Stomach (tissue), 4 donors: ENCODE measurements at regions not wholly inside any gene's neighbourhood (a gene's known extent, or its start where the extent isn't known, plus 50 kb on each side); places are given as distances from the start of the nearest gene placed in this dataset.

Experiments used
- EP300 ChIP-seq: sonication (generic); formaldehyde crosslinking; IDR thresholded peaks from one replicate; pipeline ENCODE4 v1.6.1; 2017; ENCODE audit warnings: antibody characterized with exemption
- POLR2A ChIP-seq, 4 donors: fragments of 450-650 bp; IDR thresholded peaks; one replicate each; pipeline ENCODE4 v1.6.1; 2016; ENCODE audit warnings: antibody characterized with exemption in 4 of 4, control low read depth in 2 of 4, mild to moderate bottlenecking in 1 of 4, moderate library complexity in 1 of 4
- POLR2AphosphoS5 ChIP-seq, 3 donors: sonication (generic); formaldehyde crosslinking; IDR thresholded peaks; one replicate each; pipeline ENCODE4 v1.6.1; 2016; ENCODE audit warnings: antibody characterized with exemption in 3 of 3
- TF ChIP-seq, protein P1 (sequence below), 7 experiments: fragments of 450-650 bp in 4 of 7; fragments of 200-600 bp in 3 of 7; sonication (generic) in 3 of 7; IDR thresholded peaks; one replicate each; pipeline ENCODE4 v1.5.1; 2016 to 2019; ENCODE audit warnings: antibody characterized with exemption in 7 of 7, control low read depth in 2 of 7, mild to moderate bottlenecking in 1 of 7

DNA sequence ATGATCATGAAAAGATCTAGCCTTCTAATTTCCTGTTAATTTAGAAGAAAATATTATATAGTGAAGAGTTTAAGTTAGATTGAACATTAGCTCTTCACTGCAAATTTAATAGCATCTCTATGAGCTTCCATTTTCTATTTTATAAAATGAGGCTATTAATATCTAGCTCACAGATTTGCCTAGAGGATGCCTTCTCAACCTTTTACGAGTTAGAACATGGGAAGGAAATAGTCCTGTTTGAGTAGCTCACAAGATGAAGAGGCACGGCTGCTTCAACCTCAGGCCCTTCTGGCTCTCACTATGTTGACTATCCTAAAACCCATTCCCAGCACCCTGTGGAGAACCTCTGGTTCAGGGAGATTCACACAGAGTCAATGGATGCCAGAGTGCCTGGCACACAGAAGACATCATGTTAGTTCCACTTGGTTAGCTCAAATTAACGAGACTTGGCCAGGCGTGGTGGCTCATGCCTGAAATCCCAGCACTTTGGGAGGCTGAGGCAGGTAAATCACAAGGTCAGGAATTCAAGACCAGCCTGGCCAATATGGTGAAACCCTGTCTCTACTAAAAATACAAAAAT, 97.9 kb upstream of the GUCY1A1 start:
- TF ChIP-seq, protein P1, sequence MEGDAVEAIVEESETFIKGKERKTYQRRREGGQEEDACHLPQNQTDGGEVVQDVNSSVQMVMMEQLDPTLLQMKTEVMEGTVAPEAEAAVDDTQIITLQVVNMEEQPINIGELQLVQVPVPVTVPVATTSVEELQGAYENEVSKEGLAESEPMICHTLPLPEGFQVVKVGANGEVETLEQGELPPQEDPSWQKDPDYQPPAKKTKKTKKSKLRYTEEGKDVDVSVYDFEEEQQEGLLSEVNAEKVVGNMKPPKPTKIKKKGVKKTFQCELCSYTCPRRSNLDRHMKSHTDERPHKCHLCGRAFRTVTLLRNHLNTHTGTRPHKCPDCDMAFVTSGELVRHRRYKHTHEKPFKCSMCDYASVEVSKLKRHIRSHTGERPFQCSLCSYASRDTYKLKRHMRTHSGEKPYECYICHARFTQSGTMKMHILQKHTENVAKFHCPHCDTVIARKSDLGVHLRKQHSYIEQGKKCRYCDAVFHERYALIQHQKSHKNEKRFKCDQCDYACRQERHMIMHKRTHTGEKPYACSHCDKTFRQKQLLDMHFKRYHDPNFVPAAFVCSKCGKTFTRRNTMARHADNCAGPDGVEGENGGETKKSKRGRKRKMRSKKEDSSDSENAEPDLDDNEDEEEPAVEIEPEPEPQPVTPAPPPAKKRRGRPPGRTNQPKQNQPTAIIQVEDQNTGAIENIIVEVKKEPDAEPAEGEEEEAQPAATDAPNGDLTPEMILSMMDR (IDR thresholded peaks at IDR 0.05) = no peak
- no peak for TF ChIP-seq POLR2A (IDR thresholded peaks at IDR 0.05)
- no peak for TF ChIP-seq POLR2AphosphoS5 (IDR thresholded peaks at IDR 0.05)
- TF ChIP-seq EP300 = no peak
